Esophagus muscularis mucosa (tissue), 4 donors: ENCODE measurements at regions not wholly inside any gene's neighbourhood (a gene's known extent, or its start where the extent isn't known, plus 50 kb on each side); places are given as distances from the start of the nearest gene placed in this dataset.

Experiments
- DNase-seq: peaks from one replicate; pipeline ENCODE4 v3.0.0-alpha.2; 2017; ENCODE audit errors: extremely low spot score
- H3K27ac ChIP-seq, 4 donors: fragments of 200-600 bp; sonication (generic); replicated peaks in 1 of 4; 1 replicate in 3 of 4; 2 replicates in 1 of 4; pipeline ENCODE4 v1.5.1; 2016 to 2019; ENCODE audit warnings: mild to moderate bottlenecking in 1 of 4
- H3K27me3 ChIP-seq, 4 donors: fragments of 200-600 bp; sonication (generic); one replicate each; pipeline versions ENCODE4 v1.5.1 to v1.6.0; 2016 to 2019
- H3K36me3 ChIP-seq, 4 donors: fragments of 200-600 bp; sonication (generic); one replicate each; pipeline ENCODE4 v1.5.1; 2016 to 2019
- H3K4me1 ChIP-seq, 4 donors: fragments of 200-600 bp; sonication (generic); one replicate each; pipeline ENCODE4 v1.5.1; 2016 to 2019
- H3K4me3 ChIP-seq, 4 donors: fragments of 200-600 bp; sonication (generic); 1 replicate in 2 of 4; 2 replicates in 2 of 4; pipeline ENCODE4 v1.5.1; 2016 to 2019; ENCODE audit warnings: mild to moderate bottlenecking in 4 of 4, moderate library complexity in 1 of 4
- H3K9me3 ChIP-seq, 4 donors: fragments of 200-600 bp; sonication (generic); 1 replicate in 3 of 4; 2 replicates in 1 of 4; pipeline ENCODE4 v1.5.1; 2016 to 2019
- EP300 ChIP-seq: sonication (generic); formaldehyde crosslinking; IDR thresholded peaks from one replicate; pipeline ENCODE4 v1.6.1; 2017; ENCODE audit warnings: antibody characterized with exemption
- POLR2A ChIP-seq: fragments of 450-650 bp; IDR thresholded peaks from one replicate; pipeline ENCODE4 v1.6.1; 2017; ENCODE audit warnings: antibody characterized with exemption, moderate library complexity, mild to moderate bottlenecking, low read depth
- POLR2AphosphoS5 ChIP-seq, 2 donors: sonication (generic); formaldehyde crosslinking; IDR thresholded peaks; one replicate each; pipeline ENCODE4 v1.6.1; 2017; ENCODE audit warnings: antibody characterized with exemption in 2 of 2
- WGBS: methylation state at CpG from one replicate; pipeline ENCODE4 v1.1.5; 2018; 5-methylcytosine and 5-hydroxymethylcytosine counted together
- intact Hi-C: fragments of 100-400 bp; cut with DNase I; formaldehyde crosslinking; loops from one replicate; pipeline ENCODE4 v1.15.1; 2023
- TF ChIP-seq, protein P1 (sequence below), 3 experiments: fragments of 200-600 bp in 2 of 3; fragments of 450-650 bp in 1 of 3; sonication (generic) in 2 of 3; IDR thresholded peaks; one replicate each; pipeline ENCODE4 v1.5.1; 2017 to 2019; ENCODE audit warnings: antibody characterized with exemption in 3 of 3, mild to moderate bottlenecking in 2 of 3, moderate library complexity in 1 of 3

DNA sequence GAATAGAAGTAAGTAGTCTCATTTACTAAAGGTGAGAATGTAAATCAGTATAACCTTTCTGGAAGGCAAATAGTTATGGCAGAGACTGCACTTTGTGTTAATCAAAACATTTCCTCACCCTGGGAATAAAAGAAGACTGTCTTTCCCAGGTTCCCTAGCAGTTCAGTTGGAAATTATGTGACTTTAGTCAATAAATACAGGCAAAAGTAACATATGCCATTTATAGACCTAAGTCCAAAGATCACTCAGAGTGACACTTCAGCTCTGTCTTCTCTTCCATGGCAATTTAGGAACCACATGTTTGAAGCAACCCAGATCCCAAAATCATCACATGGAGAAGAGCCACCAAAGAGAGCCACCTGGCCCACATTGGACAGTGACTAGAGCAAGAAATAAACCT is 160.7 kb upstream of the SV2C start:
- intact Hi-C loops = no loop called here
- Histone ChIP-seq H3K4me3 (no peak overlapping the region), H3K9me3 (no peaks in the 10 kb centered on the region), H3K4me1 (no peaks in the 10 kb centered on the region), H3K27ac (no peak overlapping the region), H3K27me3 (no peaks in the 10 kb centered on the region), H3K36me3 (no peaks in the 10 kb centered on the region)
- TF ChIP-seq POLR2AphosphoS5 (IDR thresholded peaks at IDR 0.05) = no peak
- no peak for TF ChIP-seq EP300
- TF ChIP-seq, protein P1, sequence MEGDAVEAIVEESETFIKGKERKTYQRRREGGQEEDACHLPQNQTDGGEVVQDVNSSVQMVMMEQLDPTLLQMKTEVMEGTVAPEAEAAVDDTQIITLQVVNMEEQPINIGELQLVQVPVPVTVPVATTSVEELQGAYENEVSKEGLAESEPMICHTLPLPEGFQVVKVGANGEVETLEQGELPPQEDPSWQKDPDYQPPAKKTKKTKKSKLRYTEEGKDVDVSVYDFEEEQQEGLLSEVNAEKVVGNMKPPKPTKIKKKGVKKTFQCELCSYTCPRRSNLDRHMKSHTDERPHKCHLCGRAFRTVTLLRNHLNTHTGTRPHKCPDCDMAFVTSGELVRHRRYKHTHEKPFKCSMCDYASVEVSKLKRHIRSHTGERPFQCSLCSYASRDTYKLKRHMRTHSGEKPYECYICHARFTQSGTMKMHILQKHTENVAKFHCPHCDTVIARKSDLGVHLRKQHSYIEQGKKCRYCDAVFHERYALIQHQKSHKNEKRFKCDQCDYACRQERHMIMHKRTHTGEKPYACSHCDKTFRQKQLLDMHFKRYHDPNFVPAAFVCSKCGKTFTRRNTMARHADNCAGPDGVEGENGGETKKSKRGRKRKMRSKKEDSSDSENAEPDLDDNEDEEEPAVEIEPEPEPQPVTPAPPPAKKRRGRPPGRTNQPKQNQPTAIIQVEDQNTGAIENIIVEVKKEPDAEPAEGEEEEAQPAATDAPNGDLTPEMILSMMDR (IDR thresholded peaks at IDR 0.05) = no peak
- TF ChIP-seq POLR2A = no peak
- no peak for DNase-seq

DNA sequence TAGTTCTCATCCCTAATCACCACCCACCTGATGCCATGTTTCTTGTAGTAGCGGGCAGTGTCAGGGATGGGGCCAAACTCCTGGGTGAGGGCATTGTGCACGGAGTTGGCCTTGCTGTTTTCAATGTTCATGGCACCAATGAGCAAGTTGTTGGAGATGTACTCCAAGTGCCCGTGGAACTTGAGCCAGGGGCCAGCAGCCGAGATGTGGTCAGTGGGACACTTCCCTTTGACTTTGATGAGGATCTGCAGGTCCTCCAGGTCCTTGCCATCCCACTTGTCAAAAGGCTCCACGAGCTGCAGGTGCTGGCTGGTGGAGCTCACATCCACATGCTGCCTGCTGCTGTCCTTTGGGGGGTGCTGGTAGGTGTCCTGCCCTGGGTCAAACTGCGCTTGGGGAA is 162.2 kb upstream of the SV2C start:
- TF ChIP-seq, protein P1 (IDR thresholded peaks at IDR 0.05) = no peak
- TF ChIP-seq EP300 = no peak
- no peak for TF ChIP-seq POLR2AphosphoS5 (IDR thresholded peaks at IDR 0.05)
- no peak for TF ChIP-seq POLR2A
- no peak overlapping the region for H3K27ac ChIP-seq
- intact Hi-C loops = no loop called here
- H3K9me3 ChIP-seq = no peaks in the 10 kb centered on the region
- no peaks in the 10 kb centered on the region for H3K4me1 ChIP-seq
- no peaks in the 10 kb centered on the region for H3K36me3 ChIP-seq
- no peak overlapping the region for H3K4me3 ChIP-seq
- DNase-seq = no peak
- H3K27me3 ChIP-seq = no peaks in the 10 kb centered on the region
- 87% methylated on average over 4 of the region's 6 CpGs for WGBS

DNA sequence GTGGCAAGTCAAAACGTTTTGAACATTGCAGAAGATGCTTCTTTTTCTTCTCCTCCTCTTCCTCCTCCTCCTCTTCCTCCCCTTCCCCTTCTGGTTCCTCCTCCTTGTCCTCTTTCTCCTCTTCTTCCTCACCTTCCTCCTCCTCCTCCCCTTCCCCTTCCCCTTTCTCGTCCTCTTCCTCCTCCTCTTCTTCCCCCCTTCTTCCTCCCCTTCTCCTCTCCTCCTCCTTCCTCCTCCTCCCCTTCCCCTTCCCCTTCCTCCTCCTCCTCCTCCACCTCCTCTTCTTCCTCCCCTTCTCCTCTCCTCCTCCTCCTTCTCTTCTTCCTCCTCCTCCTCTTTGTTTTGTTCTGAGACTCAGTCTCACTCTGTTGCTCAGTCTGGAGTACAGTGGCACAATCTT is 167.0 kb upstream of the SV2C start:
- intact Hi-C loops = no loop called here
- Histone ChIP-seq H3K27ac (no peak overlapping the region), H3K4me1 (no peaks in the 10 kb centered on the region), H3K27me3 (no peaks in the 10 kb centered on the region), H3K4me3 (no peak overlapping the region), H3K36me3 (no peaks in the 10 kb centered on the region), H3K9me3 (no peaks in the 10 kb centered on the region)
- TF ChIP-seq POLR2AphosphoS5 (IDR thresholded peaks at IDR 0.05) (no peak), EP300 (no peak), POLR2A (no peak)
- TF ChIP-seq, protein P1 (IDR thresholded peaks at IDR 0.05) = no peak
- 28% methylated on average over 2 of the region's 2 CpGs for WGBS
- DNase-seq = no peak

DNA sequence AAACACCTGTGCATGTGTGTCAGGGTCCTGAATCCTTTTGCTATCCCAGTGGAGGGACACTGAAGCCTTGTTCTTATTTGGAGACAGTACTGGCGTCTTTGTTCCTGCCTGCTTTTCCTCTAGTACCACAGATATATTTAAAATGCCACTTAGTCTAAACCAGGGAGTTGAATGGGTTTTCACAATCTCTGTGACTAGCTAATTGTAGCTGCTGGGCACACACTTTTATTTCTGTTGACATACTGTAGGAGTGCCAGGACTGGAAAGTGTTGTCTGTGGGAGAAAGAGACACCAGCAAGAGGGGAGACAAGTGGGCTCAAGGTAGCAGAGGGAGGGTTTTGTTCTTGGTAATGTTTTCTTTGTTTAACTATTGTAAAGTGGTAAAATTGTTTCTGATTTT is 174.0 kb upstream of the SV2C start:
- peaks cover 0 to 5% (median 0%) of the 10 kb centered on the region in 4 donors for H3K27me3 ChIP-seq
- no peaks in the 10 kb centered on the region for H3K9me3 ChIP-seq
- H3K4me3 ChIP-seq = no peak overlapping the region
- 89% methylated on average over 1 of the region's 1 CpG for WGBS
- no peak for TF ChIP-seq POLR2AphosphoS5 (IDR thresholded peaks at IDR 0.05)
- TF ChIP-seq, protein P1 (IDR thresholded peaks at IDR 0.05) = no peak
- no peak for TF ChIP-seq POLR2A
- TF ChIP-seq EP300 = no peak
- H3K27ac ChIP-seq = no peak overlapping the region
- intact Hi-C loops = no loop called here
- H3K36me3 ChIP-seq = no peaks in the 10 kb centered on the region
- H3K4me1 ChIP-seq = no peaks in the 10 kb centered on the region
- DNase-seq = no peak

DNA sequence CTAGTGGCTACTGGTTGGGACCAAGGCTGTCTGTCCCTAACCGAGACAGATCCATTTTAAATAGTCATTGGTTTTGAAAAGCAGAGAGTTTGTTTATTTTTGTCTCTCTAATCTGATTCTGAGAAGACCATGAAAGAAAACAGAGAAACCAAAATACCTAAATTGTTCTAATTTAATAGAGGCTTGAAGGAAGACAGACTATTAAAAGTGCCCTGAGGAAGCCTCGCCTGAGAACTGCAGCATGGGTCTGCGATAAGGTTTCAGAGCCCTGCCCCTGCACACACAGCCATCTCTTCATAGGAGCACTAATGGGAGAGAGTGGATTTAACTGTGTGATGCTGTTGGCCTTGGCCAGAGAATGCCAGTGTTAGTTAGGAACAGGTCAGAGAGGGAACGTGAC is 175.5 kb upstream of the SV2C start:
- intact Hi-C loops = no loop called here
- H3K4me1 ChIP-seq = no peaks in the 10 kb centered on the region
- H3K4me3 ChIP-seq = no peak overlapping the region
- H3K27ac ChIP-seq = no peak overlapping the region
- TF ChIP-seq POLR2AphosphoS5 (IDR thresholded peaks at IDR 0.05) (no peak), EP300 (no peak), POLR2A (no peak)
- TF ChIP-seq, protein P1 (IDR thresholded peaks at IDR 0.05) = no peak
- H3K36me3 ChIP-seq = no peaks in the 10 kb centered on the region
- 53% methylated on average over 4 of the region's 4 CpGs for WGBS
- H3K9me3 ChIP-seq = no peaks in the 10 kb centered on the region
- H3K27me3 ChIP-seq = peaks cover 0 to 5% (median 0%) of the 10 kb centered on the region in 4 donors
- no peak for DNase-seq
